Ishikawa (cell line): ENCODE measurements at regions not wholly inside any gene's neighbourhood (a gene's known extent, or its start where the extent isn't known, plus 50 kb on each side); places are given as distances from the start of the nearest gene placed in this dataset.

Experiments
- CEBPB ChIP-seq: IDR thresholded peaks from 2 replicates; pipeline ENCODE4 v1.6.1; 2012
- CREB1 ChIP-seq: IDR thresholded peaks from 2 replicates; pipeline ENCODE4 v1.6.1; 2012; ENCODE audit warnings: low read depth
- EGR1 ChIP-seq: IDR thresholded peaks from 2 replicates; pipeline ENCODE4 v1.6.1; 2012
- EP300 ChIP-seq: IDR thresholded peaks from 2 replicates; pipeline ENCODE4 v1.6.1; 2012; ENCODE audit warnings: borderline replicate concordance
- FOXM1 ChIP-seq: IDR thresholded peaks from 2 replicates; pipeline ENCODE4 v1.6.1; 2012; ENCODE audit warnings: low read depth, borderline replicate concordance
- NFIC ChIP-seq: IDR thresholded peaks from 2 replicates; pipeline ENCODE4 v1.6.1; 2012
- RAD21 ChIP-seq: IDR thresholded peaks from 2 replicates; pipeline ENCODE4 v1.6.1; 2012; ENCODE audit warnings: low read depth
- TAF1 ChIP-seq: IDR thresholded peaks from 2 replicates; pipeline ENCODE4 v1.6.1; 2012; ENCODE audit warnings: low read depth, mild to moderate bottlenecking
- TCF12 ChIP-seq: IDR thresholded peaks from 2 replicates; pipeline ENCODE4 v1.6.1; 2012; ENCODE audit warnings: low read depth
- TEAD4 ChIP-seq: IDR thresholded peaks from 2 replicates; pipeline ENCODE4 v1.6.1; 2012
- USF1 ChIP-seq: IDR thresholded peaks from 2 replicates; pipeline ENCODE4 v1.6.1; 2012
- YY1 ChIP-seq: IDR thresholded peaks from 2 replicates; pipeline ENCODE4 v1.6.1; 2012; ENCODE audit warnings: low read depth
- ZBTB7A ChIP-seq: IDR thresholded peaks from 2 replicates; pipeline ENCODE4 v1.6.1; 2012; ENCODE audit warnings: low read depth
- TF ChIP-seq, protein P1 (sequence below): IDR thresholded peaks from 2 replicates; pipeline ENCODE4 v1.6.1; 2012; ENCODE audit warnings: low read depth, mild to moderate bottlenecking
- TF ChIP-seq, protein P2 (sequence below): IDR thresholded peaks from 2 replicates; pipeline ENCODE4 v1.6.1; 2012

DNA sequence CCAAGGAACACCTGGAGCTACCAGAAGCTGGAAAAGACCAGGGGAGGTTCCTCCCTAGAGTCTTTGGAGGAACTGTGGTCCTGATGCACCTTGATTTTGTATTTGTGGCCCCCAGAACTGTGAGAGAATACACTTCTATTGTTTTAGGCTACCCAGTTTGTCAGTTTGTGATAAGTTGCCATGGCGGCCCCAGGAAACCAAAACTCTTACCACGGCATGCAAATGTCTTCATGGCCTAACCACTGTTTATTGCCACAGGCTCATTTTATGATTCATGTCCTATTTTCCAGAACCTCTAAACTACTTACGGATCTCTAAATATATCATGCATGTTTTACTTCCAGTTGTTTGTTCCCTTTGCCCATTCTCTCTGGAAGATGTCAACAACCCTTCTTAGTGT is 1250.7 kb upstream of the FAM98A start:
- TF ChIP-seq TAF1 (no peak), YY1 (no peak), CEBPB (no peak), EP300 (no peak), TEAD4 (no peak), TCF12 (no peak), EGR1 (no peak)

DNA sequence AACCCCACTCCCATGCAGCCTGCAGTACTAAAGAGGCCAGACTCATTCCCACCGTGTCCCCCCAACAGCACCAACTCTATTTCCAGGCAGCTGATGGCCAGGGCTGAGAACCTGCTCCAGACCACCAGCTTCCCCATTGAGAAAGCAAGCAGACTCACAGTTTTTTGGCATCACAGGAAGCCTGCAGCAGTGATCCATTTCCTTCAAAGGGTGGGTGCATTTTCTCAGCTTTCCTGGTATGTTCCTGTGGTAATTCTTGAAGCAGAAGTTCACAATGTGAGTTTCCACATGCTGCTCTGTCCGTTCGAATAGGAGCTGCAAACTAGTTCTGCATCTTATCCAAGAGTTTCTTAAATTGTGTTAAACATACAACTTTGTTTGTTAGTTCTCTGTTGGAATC is 1249.6 kb upstream of the FAM98A start:
- TF ChIP-seq TAF1 (no peak), TEAD4 (no peak), USF1 (no peak), CEBPB (no peak), EP300 (no peak), YY1 (no peak), RAD21 (no peak), FOXM1 (no peak)
- TF ChIP-seq, protein P1, sequence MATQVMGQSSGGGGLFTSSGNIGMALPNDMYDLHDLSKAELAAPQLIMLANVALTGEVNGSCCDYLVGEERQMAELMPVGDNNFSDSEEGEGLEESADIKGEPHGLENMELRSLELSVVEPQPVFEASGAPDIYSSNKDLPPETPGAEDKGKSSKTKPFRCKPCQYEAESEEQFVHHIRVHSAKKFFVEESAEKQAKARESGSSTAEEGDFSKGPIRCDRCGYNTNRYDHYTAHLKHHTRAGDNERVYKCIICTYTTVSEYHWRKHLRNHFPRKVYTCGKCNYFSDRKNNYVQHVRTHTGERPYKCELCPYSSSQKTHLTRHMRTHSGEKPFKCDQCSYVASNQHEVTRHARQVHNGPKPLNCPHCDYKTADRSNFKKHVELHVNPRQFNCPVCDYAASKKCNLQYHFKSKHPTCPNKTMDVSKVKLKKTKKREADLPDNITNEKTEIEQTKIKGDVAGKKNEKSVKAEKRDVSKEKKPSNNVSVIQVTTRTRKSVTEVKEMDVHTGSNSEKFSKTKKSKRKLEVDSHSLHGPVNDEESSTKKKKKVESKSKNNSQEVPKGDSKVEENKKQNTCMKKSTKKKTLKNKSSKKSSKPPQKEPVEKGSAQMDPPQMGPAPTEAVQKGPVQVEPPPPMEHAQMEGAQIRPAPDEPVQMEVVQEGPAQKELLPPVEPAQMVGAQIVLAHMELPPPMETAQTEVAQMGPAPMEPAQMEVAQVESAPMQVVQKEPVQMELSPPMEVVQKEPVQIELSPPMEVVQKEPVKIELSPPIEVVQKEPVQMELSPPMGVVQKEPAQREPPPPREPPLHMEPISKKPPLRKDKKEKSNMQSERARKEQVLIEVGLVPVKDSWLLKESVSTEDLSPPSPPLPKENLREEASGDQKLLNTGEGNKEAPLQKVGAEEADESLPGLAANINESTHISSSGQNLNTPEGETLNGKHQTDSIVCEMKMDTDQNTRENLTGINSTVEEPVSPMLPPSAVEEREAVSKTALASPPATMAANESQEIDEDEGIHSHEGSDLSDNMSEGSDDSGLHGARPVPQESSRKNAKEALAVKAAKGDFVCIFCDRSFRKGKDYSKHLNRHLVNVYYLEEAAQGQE = no peak
- TF ChIP-seq, protein P2, sequence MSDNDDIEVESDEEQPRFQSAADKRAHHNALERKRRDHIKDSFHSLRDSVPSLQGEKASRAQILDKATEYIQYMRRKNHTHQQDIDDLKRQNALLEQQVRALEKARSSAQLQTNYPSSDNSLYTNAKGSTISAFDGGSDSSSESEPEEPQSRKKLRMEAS = no peak

GRCh38 chr2:34848132-34848531 is 1249.0 kb upstream of the FAM98A start:
- TF ChIP-seq, protein P2 = no peak
- TF ChIP-seq NFIC (no peak), TAF1 (no peak), USF1 (no peak), FOXM1 (no peak), TEAD4 (no peak), ZBTB7A (no peak), RAD21 (no peak), CEBPB (no peak), EP300 (no peak)
- TF ChIP-seq, protein P1 = no peak

GRCh38 chr2:34844629-34845028 is 1245.5 kb upstream of the FAM98A start:
- TF ChIP-seq TAF1 (no peak), RAD21 (no peak), NFIC (no peak), EGR1 (no peak), TCF12 (no peak), ZBTB7A (no peak), FOXM1 (no peak), USF1 (no peak), CEBPB (no peak), EP300 (no peak), CREB1 (no peak), YY1 (no peak), TEAD4 (no peak)
- TF ChIP-seq, protein P2 = no peak

GRCh38 chr2:34838408-34838807 is 1239.3 kb upstream of the FAM98A start:
- TF ChIP-seq TCF12 (no peak), RAD21 (no peak), EP300 (no peak), CREB1 (no peak), TEAD4 (no peak), YY1 (no peak), USF1 (no peak), TAF1 (no peak), FOXM1 (no peak), NFIC (no peak), EGR1 (no peak), CEBPB (no peak)
- TF ChIP-seq, protein P1 = no peak
- TF ChIP-seq, protein P2 = no peak
